H9 (cell line): ENCODE measurements at regions not wholly inside any gene's neighbourhood (a gene's known extent, or its start where the extent isn't known, plus 50 kb on each side); places are given as distances from the start of the nearest gene placed in this dataset.

Experiments
- DNase-seq: peaks from one replicate; pipeline ENCODE4 v3.0.0-alpha.2; 2017
- H2AFZ ChIP-seq: one replicate; pipeline ENCODE4 v1.6.1; 2013; ENCODE audit warnings: mild to moderate bottlenecking, low read length, control low read depth, moderate library complexity
- H2AK5ac ChIP-seq: 2 replicates; pipeline ENCODE4 v1.6.1; 2013; ENCODE audit warnings: low read length, control low read depth, mixed read lengths; ENCODE audit not compliant: insufficient read length
- H2BK120ac ChIP-seq: one replicate; pipeline ENCODE4 v1.6.1; 2013; ENCODE audit warnings: low read depth, mild to moderate bottlenecking, low read length, control low read depth, inconsistent platforms; ENCODE audit not compliant: poor library complexity, severe bottlenecking
- H2BK12ac ChIP-seq: 2 replicates; pipeline ENCODE4 v1.6.1; 2013; ENCODE audit warnings: low read length, control low read depth, mixed read lengths, low read depth; ENCODE audit not compliant: insufficient read length
- H2BK15ac ChIP-seq: 2 replicates; pipeline ENCODE4 v1.6.1; 2013; ENCODE audit warnings: low read depth, low read length, control low read depth
- H2BK20ac ChIP-seq: one replicate; pipeline ENCODE4 v1.6.1; 2013; ENCODE audit warnings: low read depth, mild to moderate bottlenecking, low read length, control low read depth, inconsistent platforms; ENCODE audit not compliant: poor library complexity, severe bottlenecking
- H2BK5ac ChIP-seq: 2 replicates; pipeline ENCODE4 v1.6.1; 2013; ENCODE audit warnings: low read length, control low read depth, mixed read lengths; ENCODE audit not compliant: insufficient read length
- H3K14ac ChIP-seq: 2 replicates; pipeline ENCODE4 v1.6.1; 2013; ENCODE audit warnings: low read length, control low read depth; ENCODE audit not compliant: insufficient read depth
- H3K18ac ChIP-seq: 2 replicates; pipeline ENCODE4 v1.6.1; 2013; ENCODE audit warnings: low read depth, mild to moderate bottlenecking, mixed read lengths, low read length, control low read depth; ENCODE audit not compliant: insufficient read length
- H3K23ac ChIP-seq: 2 replicates; pipeline ENCODE4 v1.6.1; 2013; ENCODE audit warnings: low read length, control low read depth, mixed read lengths, low read depth; ENCODE audit not compliant: insufficient read length
- H3K23me2 ChIP-seq: 2 replicates; pipeline ENCODE4 v1.6.1; 2013; ENCODE audit warnings: low read depth, mild to moderate bottlenecking, mixed read lengths, low read length, control low read depth; ENCODE audit not compliant: insufficient read length, poor library complexity, severe bottlenecking
- H3K27ac ChIP-seq: 2 replicates; pipeline ENCODE4 v1.5.1; 2013; ENCODE audit warnings: low read length, control low read depth, mixed read lengths, low read depth; ENCODE audit not compliant: insufficient read length
- H3K27me3 ChIP-seq: 2 replicates; pipeline ENCODE4 v1.6.1; 2013; ENCODE audit warnings: low read length, control low read depth, inconsistent platforms; ENCODE audit not compliant: insufficient read depth
- H3K4ac ChIP-seq: 2 replicates; pipeline ENCODE4 v1.6.1; 2013; ENCODE audit warnings: low read depth, mild to moderate bottlenecking, control low read depth, inconsistent platforms, low read length, moderate library complexity
- H3K4me1 ChIP-seq: 2 replicates; pipeline ENCODE4 v1.6.1; 2013; ENCODE audit warnings: low read length, control low read depth, inconsistent platforms; ENCODE audit not compliant: insufficient read depth
- H3K4me2 ChIP-seq: 2 replicates; pipeline ENCODE4 v1.6.1; 2013; ENCODE audit warnings: low read length, control low read depth, mixed read lengths; ENCODE audit not compliant: insufficient read length, insufficient read depth
- H3K56ac ChIP-seq: 2 replicates; pipeline ENCODE4 v1.6.1; 2013; ENCODE audit warnings: low read depth, mild to moderate bottlenecking, mixed read lengths, low read length, control low read depth; ENCODE audit not compliant: insufficient read length
- H3K79me1 ChIP-seq: 2 replicates; pipeline ENCODE4 v1.6.1; 2013; ENCODE audit warnings: low read depth, mild to moderate bottlenecking, moderate library complexity, low read length, control low read depth, inconsistent platforms; ENCODE audit not compliant: insufficient read depth, poor library complexity, severe bottlenecking
- H3K79me2 ChIP-seq: 2 replicates; pipeline ENCODE4 v1.6.1; 2013; ENCODE audit warnings: low read length, control low read depth, inconsistent platforms; ENCODE audit not compliant: insufficient read depth
- H3K9ac ChIP-seq: 2 replicates; pipeline ENCODE4 v1.6.1; 2013; ENCODE audit warnings: low read length, control low read depth, mixed read lengths; ENCODE audit not compliant: insufficient read length; ENCODE audit errors: extremely low read depth
- H3K9me3 ChIP-seq: one replicate; pipeline ENCODE4 v1.6.1; 2013; ENCODE audit warnings: low read depth, low read length, inconsistent platforms; ENCODE audit not compliant: control insufficient read depth
- H3T11ph ChIP-seq: one replicate; pipeline ENCODE4 v1.6.1; 2013; ENCODE audit warnings: mild to moderate bottlenecking, low read length, control low read depth, inconsistent platforms
- H4K20me1 ChIP-seq: one replicate; pipeline ENCODE4 v1.6.1; 2013; ENCODE audit not compliant: control insufficient read depth, insufficient read length, insufficient read depth
- H4K5ac ChIP-seq: 2 replicates; pipeline ENCODE4 v1.6.1; 2013; ENCODE audit warnings: low read depth, mild to moderate bottlenecking, mixed read lengths, low read length, control low read depth; ENCODE audit not compliant: insufficient read length
- H4K8ac ChIP-seq: replicated peaks from 2 replicates; pipeline ENCODE4 v1.6.1; 2013; ENCODE audit warnings: low read length, control low read depth, mixed read lengths, low read depth; ENCODE audit not compliant: insufficient read length
- H4K91ac ChIP-seq: 2 replicates; pipeline ENCODE4 v1.6.1; 2013; ENCODE audit warnings: low read depth, mild to moderate bottlenecking, moderate library complexity, mixed read lengths, low read length, control low read depth; ENCODE audit not compliant: insufficient read length
- H3K27ac Mint-ChIP-seq, 3 experiments: 2 replicates in 2 of 3; 3 replicates in 1 of 3; pipeline ENCODE4 v1.8.0; 2020 to 2021; ENCODE audit warnings: mixed read lengths in 3 of 3, mild to moderate bottlenecking in 1 of 3, moderate library complexity in 1 of 3
- H3K27me3 Mint-ChIP-seq: 2 replicates; pipeline ENCODE4 v1.8.0; 2021; ENCODE audit warnings: low read depth, mild to moderate bottlenecking, moderate library complexity, mixed read lengths
- H3K36me3 Mint-ChIP-seq, 3 experiments: 2 replicates in 2 of 3; 3 replicates in 1 of 3; pipeline ENCODE4 v1.8.0; 2020 to 2021; ENCODE audit warnings: low read depth in 3 of 3, mixed read lengths in 3 of 3; ENCODE audit not compliant: insufficient read depth in 1 of 3
- H3K4me1 Mint-ChIP-seq, 2 experiments: 2 replicates each; pipeline ENCODE4 v1.8.0; 2020; ENCODE audit warnings: mixed read lengths in 2 of 2
- H3K4me3 Mint-ChIP-seq, 2 experiments: 2 replicates in 1 of 2; 3 replicates in 1 of 2; pipeline ENCODE4 v1.8.0; 2020 to 2021; ENCODE audit warnings: mild to moderate bottlenecking in 2 of 2, mixed read lengths in 2 of 2, moderate library complexity in 1 of 2
- H3K9me3 Mint-ChIP-seq, 2 experiments: 2 replicates in 1 of 2; 3 replicates in 1 of 2; pipeline ENCODE4 v1.8.0; 2020; ENCODE audit warnings: mild to moderate bottlenecking in 2 of 2, mixed read lengths in 2 of 2, moderate library complexity in 1 of 2
- CTCF ChIP-seq: fragments of 200-600 bp; sonication (generic); conservative IDR thresholded peaks from 3 replicates; pipeline ENCODE4 v1.8.0; 2021; ENCODE audit warnings: antibody characterized with exemption, mild to moderate bottlenecking
- WGBS: extraction: QIAGEN DNeasy Blood & Tissue Kit; methylation state at CpG from one replicate; pipeline ENCODE4 v1.1.7; 2013; ENCODE audit warnings: missing lambda C conversion rate, low lambda C conversion rate, mixed read lengths; ENCODE audit not compliant: insufficient read length; ENCODE audit errors: extremely low coverage; 5-methylcytosine and 5-hydroxymethylcytosine counted together

DNA sequence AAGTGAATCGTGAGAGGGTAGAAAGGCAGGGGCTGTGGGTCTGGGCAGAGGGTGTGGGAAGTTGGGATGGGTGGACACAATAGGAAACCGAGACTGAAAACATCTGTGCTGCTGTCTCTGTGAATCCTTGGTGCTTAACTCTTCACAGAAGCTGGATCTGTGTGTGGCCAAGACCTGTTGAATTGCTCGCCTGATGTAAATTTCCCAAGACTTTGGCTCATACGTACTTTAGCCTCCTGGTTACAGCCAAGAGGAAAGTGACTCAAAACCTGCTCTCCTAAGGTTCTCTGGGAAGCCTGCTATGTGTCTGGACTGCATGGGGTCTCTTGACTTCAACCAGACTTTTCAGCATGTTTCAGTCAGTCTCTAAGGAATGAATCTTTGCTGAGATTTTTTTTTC lies 270.3 kb downstream of the RWDD3 start:
- Histone ChIP-seq H3K27me3 (no peaks in the 10 kb centered on the region), H2BK120ac (no peak overlapping the region), H3K4ac (no peak overlapping the region), H2AFZ (no peak overlapping the region), H3T11ph (no peak overlapping the region), H3K79me1 (no peaks in the 10 kb centered on the region), H3K4me2 (no peak overlapping the region), H3K9ac (no peak overlapping the region), H2BK5ac (no peak overlapping the region), H3K14ac (no peak overlapping the region), H4K5ac (no peak overlapping the region), H3K9me3 (no peaks in the 10 kb centered on the region), H3K27ac (no peak overlapping the region), H3K23me2 (no peaks in the 10 kb centered on the region), H4K20me1 (no peaks in the 10 kb centered on the region), H3K23ac (no peak overlapping the region), H3K79me2 (no peaks in the 10 kb centered on the region), H3K4me1 (peaks cover 3% of the 10 kb centered on the region; the same call in 1 of the 2 replicates), H3K56ac (no peak overlapping the region), H3K18ac (no peak overlapping the region), H2AK5ac (no peak overlapping the region), H4K91ac (no peak overlapping the region), H2BK20ac (no peak overlapping the region), H4K8ac (no peak overlapping the region), H2BK12ac (no peak overlapping the region), H2BK15ac (no peak overlapping the region)
- no peak overlapping the region for H3K4me3 Mint-ChIP-seq
- peaks cover 2 to 9% (median 3%) of the 10 kb centered on the region in 3 experiments; a peak in 5 of 7 replicates for H3K36me3 Mint-ChIP-seq
- H3K9me3 Mint-ChIP-seq, result no peaks in the 10 kb centered on the region
- H3K27me3 Mint-ChIP-seq, result no peaks in the 10 kb centered on the region
- TF ChIP-seq CTCF, result no peak
- H3K27ac Mint-ChIP-seq, result peak overlapping the region; percentile 45 to 94 (median 65); a peak in 4 of 7 replicates
- no peak for DNase-seq
- peaks cover 36 to 38% of the 10 kb centered on the region in 2 experiments for H3K4me1 Mint-ChIP-seq
- no CpG with 5 or more reads among the region's 4 CpGs for WGBS
